Hypothalamus (tissue), 51 donors: ENCODE measurements at regions not wholly inside any gene's neighbourhood (a gene's known extent, or its start where the extent isn't known, plus 50 kb on each side); places are given as distances from the start of the nearest gene placed in this dataset.

Experiments used
- DNase-seq, 51 donors: peaks; one replicate each; lab custom pipeline; 2025; lab: John Stamatoyannopoulos, UW

DNA sequence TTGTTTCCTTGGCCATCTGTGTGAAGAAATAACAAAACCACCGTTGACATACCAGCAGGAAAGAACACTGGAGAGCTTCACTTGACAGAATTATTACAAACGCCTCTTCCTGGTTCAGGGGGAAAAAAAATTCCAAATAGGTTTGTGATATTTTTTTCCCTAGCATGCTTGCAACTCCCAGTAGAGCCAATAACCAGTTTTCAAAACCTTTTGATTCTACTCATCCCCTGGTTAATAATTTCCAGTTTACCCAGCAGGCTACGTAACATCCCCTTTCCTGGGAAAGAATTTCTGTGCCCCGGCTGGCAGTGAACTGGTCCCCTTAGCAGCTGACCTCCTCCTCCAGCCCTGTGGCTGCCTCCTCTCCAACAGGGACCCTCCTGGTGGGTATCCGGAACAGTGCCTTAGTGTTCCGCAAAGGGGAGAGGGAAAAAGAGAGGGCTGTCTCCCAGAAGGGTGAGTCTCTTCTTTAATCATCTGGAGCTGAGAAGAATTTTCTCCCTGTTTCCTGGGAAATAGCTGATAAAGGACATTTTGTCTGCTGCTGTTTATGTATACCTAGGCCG, 72.8 kb upstream of the BOD1 start:
- peak in 7 of 51 donors; percentile 10 to 71 (median 22) for DNase-seq

DNA sequence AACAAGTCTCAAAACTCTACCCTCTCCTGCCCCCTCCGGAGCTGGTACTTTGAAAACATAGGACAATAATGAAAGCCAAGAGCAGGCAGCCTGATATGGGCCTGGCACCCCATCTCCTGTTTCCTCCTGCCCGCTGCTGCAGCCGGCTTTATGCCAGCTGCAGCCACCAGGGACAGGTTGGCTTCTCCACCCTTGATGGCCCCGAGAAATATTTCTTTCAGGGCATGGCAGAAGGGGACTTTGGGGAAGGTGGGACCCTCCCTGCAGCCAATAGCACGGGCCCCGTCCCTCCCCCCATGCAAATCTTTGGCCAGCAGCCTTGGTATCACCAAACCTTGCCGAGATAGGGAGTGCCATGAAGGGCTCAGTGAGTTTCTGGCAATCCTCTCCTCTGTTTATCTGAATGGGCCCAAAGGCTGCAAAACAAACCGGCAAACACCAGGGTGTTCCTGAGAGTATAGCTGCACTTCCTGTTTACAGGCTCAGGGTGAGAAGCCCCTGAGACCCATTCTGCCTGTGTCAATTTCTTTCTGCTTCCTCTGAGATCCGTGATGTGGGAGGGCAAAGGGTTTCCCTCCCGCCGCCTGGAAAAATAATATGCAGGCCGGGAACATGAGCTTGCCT, 73.4 kb upstream of the BOD1 start:
- peak in 5 of 51 donors; percentile 9 to 71 (median 41) for DNase-seq

DNA sequence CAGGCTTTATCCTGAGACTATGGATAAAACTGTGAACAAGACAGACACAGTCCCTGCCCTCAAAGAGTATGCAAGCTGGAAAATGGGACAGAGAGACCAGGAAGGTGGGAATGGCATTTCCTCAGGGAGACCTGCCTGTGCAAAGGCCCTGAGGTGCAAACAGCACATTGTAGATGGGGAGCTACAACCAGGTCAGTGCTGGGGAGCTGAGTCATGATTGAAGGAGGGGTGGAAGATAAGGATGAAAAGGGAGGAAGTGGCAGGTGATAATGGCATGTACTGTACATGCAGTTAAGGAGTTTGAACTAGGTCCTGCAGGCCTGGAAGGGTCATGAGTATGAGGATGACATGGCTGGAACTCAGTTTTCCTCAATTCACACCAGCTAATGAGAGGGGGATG, 75.5 kb upstream of the BOD1 start:
- DNase-seq: no peak

DNA sequence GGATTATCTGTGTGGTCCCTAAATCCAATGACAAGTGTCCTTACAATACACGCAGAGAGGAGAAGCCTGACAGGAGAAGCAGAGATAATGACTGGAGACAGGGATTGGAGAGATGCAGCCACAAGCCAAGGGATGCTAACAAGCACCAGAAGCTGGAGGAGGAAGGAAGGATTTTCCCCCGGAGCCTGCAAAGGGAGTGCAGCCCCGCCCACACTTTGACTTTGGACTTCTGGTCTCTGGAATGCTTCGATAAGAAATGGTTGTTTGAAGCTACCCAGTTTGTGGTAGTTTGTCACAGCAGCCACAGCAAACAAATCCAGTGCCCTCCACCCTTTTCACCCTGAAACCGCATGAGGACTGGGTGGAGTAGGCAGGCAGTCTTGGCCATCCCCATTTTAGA, 77.2 kb upstream of the BOD1 start:
- DNase-seq: no peak

DNA sequence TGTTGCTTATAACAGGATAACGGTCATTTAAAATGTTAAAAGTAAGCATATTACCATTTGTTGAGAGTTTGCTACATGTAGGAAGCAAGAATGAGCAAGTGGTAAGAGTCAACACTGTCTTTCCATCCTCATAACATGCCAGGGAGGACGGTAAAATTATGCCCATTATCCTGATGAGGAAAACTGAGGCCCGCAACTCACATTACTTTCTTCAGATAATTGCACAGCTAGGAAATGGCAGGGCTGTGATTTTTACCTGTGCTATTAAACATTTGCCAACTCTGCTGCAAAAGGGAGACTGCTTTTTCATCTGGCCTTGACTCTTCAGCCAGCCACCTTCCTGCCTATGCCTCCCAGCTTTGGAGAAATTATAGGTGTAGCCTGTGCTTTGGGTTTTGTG, 79.8 kb upstream of the BOD1 start:
- DNase-seq: no peak

DNA sequence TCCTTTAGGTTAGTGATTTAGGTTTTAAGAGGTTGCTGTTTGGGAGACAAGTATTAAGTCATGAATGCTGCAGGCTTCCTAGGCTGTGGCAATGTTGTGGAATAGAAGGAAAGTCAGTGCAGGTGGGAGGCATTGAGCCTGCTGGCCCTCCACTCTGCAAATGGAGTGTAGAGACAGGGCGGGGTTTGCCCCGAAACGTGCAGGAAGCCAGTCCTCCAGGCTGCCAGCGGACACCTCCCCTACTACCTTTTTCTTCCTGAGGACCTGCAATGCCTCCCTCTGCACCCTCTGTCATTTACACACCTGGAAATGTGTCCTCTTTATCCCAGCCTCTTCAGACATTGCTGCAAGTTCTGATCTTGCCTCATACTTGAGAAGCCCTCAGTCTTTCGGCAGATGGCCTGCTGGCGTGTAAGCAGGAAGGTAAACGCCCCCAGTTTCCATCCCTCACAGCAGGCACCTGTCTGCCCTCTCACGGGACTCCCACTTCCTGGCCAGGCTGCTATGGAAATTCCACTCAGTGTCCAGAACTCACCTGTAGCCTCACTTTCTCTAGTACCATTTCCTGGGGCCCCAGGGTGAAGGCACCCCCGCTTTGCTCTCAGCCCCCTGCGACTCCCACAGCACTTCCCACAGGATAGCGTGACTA, 81.6 kb upstream of the BOD1 start:
- no peak for DNase-seq

DNA sequence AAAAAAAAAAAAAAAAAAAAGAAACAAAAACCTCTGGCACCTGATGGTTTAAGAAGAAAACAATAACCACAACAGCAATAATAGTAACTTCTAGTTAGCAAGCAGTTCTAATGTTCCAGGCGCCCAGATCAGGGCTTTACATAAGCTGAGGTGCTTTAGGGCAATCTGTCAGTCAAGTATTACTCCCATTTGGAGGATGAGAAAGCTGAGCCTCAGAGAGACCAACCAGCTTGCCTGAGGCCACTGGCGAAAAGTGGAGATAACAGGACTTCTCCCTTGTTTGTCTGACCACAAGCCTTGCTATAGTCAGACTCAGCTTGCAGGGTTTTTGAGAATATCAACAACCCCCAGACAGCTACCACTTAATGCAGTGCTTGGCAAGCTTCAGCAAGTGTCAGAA, 83.5 kb upstream of the BOD1 start:
- no peak for DNase-seq

DNA sequence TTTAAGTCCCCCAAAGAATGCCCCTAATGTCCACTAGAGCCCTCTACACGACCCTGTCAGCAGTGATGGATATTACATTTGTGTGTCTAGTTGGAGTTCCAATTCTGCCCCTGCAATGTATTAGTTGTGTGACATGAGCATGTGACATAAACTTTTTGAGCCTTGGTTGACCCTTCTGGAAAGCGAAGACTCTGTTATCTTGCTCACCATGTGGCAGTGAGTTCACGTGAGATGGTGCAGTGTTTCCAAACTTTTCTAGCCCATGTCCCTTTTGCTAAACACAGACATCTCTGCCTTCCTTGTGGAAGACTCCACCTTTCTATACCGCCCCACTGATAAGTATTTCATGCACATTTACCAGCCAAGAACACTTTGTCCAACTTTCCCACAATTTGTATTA, 87.0 kb upstream of the BOD1 start:
- DNase-seq: no peak

DNA sequence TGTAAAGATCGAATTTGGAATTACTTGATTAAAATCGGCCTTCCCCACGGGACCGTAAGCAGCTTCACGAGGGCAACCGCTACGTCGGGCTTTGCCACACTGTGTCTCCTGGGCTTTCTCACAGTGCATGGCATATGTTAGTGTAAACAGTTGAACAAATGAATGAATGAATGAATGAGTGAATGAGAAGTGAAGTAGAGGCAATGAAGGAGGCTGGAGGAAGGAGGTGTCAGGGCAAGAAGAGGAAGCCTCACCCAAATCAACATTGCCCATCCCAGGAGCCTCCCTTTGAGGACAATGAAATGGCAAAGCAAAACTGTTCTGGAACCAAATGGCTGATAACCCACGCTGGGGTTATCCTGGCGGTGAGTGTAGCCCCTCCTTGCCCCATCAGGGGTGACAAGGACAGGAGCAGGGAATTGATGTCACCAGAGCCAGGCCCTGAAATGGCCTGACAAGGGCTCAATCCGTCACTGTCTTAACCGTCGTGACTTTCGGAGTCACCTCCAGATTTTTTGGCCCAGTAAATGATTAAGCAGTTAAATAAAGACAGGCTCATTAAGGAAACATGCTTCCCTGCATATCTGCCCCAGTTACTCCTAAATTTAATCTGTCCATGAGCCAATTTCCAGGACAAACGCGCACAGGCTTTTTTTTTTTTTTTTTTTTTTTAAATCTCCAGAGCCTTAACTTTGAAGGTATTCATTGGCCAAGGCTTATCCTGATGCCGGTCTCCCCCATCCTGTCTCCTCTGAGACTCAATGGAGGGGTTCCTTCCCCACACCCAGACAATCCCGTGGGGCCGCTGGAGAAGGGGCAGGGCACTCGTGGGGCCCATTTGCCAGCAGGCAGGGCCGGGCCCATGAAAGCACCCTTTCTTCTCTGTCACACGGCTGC, 88.4 kb upstream of the BOD1 start:
- no peak for DNase-seq

DNA sequence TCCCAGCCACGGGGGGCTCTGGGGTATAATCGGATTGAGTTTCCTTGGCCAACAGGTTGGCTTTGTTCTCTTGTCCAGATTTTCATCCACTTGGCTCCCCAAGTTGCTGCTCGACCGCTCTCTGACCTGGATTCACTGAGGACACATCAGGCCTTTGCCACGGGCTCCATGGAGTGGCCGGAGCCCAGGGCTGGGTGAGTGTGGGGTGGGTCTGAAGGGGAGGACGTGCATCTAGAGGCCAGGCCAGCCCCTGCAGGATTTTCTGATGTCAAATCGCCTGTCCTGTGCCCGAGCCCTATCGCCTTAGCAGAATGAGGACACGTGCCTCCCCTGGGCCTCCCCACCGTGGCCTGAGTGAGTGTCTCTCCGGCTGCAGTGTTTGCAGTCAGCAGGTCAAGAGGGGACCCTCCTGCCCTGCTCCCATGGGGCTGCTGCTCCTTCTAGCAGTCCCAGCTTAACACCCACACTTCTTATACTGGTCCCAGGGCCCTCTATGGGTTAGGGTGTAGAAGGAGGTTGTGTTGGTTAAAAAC, 89.1 kb upstream of the BOD1 start:
- no peak for DNase-seq

DNA sequence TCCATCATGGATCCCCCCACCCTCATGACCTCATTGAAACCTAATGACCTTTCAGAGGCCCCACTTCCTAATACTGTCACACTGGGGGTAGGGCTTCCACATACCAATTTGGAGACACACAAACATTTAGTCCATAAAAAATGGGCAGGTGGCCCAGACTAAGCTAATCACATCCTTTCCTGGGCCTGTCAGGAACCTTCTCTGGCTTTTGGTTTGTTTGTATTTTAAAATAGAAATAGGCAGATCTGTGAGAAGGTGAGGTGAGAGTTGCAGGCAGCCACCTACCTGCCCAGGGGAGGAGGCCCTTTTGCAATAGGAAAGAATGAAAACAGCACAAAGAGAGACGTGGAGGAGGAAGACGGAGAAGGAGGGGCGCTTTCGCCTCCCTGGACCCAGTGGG, 90.2 kb upstream of the BOD1 start:
- DNase-seq: no peak

DNA sequence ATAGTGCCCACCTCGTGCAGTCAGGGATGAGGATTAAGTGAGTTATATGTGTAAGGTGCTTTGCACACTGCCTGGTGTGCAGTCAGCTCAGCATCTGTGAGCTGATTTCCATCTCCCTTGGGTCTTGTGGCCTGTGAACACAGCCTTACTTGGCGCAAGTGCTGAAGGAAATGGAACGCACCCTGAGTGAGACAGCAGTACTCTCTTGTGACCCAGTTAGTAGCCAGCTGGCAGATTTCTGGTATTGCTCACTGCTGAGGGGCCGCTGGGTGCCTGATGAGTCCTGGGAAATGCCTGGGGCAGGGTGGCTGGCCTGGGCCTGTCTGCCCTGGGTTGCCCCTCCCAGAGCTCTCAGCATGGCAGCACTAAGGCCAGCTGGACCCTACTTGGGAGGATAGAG, 90.9 kb upstream of the BOD1 start:
- peak in 17 of 51 donors; percentile 7 to 60 (median 32) for DNase-seq

DNA sequence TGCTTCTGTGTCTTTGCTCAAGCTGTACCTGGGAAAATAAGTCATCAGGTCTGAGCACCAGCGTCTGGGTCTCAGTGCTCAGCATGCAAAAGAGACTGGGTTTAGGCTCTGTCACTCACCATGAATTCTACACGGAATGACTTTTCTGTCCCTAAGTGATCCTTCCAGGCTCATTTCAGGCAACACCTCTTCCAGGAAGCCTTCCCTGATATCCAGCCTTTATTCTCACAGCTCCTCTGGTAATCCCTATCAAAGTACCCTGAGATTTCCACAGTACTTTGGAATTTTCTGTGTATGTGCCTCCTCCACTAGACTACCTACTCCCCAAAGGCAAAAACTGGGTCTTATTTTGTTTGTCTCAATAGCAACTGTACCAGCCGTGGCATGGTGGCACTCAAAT, 92.7 kb upstream of the BOD1 start:
- no peak for DNase-seq

DNA sequence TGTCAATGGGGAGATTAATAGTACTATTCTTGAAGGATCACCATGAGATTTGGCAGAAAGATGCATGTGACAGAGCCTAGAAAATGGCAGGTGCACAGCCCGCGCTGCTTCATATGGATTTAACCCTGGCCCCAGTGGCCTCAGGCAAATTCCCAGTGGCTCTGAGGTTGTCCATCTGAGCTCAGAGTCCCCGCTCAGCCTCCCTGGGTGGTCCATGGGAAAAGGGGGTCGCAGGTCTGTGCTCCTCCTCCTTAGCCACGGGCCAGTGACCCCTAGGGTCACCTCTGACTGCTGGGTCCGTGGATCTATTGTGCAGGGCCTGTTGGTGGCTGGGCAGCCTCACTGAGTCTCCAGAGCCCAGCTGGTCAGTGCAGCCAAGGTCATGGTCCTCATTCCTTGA, 93.3 kb upstream of the BOD1 start:
- DNase-seq: no peak

DNA sequence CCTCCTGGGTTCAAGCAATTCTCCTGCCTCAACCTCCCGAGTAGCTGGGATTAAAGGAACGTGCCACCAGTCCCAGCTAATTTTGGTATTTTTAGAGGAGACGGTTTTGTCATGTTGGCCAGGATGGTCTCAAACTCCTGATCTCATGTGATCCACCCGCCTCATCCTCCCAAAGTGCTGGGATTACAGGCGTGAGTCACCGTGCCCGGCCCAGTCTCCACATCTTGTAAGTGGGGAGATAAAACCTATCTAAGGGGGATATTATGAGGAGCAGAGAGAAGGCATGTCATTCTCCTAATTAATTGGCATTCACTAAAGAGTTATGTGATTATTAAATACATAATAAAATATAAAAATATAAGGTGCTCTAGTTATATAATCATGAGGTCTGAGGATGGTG, 94.1 kb upstream of the BOD1 start:
- no peak for DNase-seq

DNA sequence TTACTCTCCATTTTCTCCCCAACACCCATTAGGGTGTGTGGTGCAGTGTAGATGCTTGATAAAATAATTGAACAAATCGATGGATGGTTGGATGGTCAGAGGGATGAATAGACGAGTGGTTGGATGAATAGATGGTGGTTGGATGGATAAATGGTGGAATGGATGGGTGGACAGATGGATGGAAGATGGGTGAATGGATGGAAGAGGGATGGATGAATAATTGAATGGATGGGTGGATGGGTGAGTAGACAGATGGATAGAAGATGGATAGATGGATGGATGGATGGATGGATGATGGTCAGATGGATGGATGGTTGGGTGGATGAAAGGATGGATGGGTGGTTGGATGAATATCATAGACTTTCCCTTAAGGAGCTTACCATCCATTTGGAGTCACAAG, 95.0 kb upstream of the BOD1 start:
- DNase-seq: no peak

DNA sequence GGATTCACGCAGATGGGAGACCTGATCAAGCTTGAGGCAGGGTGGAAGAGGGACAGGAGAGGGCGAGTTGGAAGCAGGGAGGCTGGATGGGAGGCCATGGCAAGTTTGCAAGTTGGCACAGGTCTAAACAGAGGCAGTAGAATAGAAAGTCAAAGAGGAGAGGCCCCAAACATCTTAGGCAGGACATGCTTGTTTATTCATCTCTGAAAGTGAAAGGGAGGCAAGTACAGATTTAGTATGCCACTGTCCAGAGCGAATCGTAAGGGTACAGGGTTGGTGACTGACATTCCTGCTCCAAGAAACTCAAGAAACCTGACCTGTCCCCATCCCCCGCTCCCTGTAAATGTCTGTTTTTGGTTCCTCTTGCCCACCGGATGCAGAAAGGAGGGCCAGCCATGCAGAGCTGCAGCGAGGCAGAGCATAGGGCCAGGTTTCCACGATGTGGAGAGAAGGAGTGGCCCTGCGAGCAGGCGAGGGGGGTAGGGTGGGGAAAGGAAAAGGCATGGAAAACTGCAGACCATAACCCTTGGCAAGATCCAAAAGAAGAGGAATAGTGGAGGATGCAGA, 96.2 kb upstream of the BOD1 start:
- no peak for DNase-seq

DNA sequence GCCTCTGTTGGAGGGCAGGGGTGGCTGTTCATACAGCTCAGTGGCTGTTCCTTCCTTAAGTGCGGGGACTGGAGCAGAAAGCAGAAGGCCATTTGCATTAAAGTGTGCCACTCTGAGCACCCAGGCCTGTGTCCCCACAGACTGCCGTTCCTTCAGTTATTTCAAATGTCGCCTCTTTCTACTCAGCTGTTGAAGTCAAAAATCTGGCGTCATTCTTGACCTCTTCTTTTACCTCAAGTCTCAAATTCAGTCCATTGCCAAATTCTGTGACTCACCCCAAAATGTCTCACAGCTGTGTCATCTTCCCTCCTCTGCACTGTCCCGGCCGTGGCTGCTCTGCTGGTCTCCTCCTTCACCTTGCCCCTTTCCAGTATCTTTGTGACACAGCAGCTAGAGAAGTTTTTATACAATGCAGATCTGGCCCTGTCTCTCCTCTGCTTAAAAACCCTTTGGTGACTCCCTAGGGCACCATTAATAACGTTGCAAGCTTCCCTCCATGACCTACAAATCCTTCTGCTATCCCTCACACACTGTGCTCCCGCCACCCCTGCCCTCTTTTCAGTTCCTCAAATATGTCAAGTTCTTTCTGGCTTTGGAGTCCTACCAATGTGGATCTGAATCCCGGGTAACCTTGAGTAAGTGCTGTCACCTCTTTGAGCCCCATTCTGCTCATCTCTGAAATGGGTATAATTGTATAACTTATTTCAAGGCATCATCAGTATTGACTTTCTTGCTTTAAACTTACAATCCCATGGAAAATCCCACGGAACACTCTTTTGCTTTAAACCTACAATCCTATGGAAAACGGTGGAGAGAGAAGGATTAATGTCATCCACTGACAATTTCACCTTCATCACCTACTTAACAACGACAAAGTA, 98.3 kb upstream of the BOD1 start:
- no peak for DNase-seq

DNA sequence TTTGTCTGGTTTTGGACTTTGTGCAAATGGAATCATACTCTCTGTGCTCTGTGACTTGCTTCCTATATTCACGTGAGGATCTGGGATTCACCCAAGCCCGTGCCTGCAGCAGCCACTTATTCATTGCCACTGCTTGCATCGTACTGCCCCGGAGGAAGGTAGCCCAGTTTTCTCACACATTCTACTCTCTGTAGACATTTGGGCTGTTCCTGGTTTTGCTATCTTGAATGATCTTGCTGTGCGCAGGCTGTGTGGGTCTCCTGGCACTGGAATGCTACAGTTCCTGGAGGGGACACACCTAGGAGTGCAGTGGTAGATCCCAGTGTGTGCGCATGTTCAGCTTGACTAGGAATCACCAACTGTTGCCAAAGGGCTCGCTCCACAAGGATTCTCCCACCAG, 99.2 kb upstream of the BOD1 start:
- no peak for DNase-seq
